ENCODE measurements at regions not wholly inside any gene's neighbourhood (a gene's known extent, or its start where the extent isn't known, plus 50 kb on each side); places are given as distances from the start of the nearest gene placed in this dataset.
"Not testable (repeated sequence)": the region's sequence is repeated elsewhere in the genome, so short reads cannot be mapped to it uniquely, and the experiment has no call there.

DNA sequence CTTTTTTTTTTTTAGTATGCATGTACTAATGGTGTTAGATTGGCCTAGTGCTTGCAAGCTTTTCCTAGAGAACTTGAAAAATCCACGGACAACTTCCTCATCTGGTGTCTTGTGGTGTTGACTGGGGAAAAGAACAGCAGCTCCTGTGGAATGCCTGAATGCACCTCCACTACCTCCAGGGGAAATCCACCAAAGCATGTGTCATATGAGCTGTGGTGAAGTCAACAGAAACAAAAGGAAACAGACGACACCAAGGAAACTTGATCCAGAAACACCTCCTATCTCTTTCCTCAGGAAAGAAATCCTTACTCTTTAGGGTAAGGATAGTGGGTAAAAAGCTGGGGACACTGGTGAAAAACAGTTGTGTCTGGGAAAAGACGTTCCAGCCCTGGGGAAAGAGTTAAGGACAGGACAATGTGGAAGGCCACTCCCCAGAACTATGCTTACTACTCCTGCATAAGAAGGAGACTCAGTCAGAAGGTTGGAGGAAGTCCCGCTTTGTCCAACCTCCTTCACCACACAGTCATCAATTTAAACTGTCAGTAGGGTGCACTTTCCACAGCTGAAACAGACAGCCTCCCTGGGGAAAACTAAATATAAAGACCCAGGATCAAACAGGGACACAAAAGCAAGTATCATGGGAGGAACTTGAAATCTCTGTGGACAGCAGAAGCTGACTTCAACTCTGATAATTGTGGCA is 468.8 kb downstream of the TMEM121 start:
- DNase-seq: not testable (repeated sequence)

DNA sequence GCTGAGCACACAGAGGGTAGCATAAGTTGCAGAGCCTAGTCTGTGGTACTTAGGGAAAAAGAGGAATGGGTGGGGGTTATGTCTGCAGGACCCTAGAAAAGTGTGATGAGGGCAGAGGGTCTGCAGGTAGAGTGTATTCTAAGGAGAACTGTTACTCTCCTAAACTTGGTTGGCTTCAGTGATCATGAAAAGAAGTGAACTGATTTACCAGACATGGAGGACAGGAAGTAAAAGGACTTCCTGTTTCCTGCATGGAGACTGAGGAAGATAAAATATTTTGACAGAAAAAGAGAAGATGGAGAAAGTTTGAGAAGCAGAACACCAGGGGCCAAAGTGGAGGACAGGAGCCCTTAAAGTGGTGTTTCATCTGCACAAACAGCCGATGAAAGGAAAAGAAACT is 472.2 kb downstream of the TMEM121 start:
- not testable (repeated sequence) for DNase-seq

DNA sequence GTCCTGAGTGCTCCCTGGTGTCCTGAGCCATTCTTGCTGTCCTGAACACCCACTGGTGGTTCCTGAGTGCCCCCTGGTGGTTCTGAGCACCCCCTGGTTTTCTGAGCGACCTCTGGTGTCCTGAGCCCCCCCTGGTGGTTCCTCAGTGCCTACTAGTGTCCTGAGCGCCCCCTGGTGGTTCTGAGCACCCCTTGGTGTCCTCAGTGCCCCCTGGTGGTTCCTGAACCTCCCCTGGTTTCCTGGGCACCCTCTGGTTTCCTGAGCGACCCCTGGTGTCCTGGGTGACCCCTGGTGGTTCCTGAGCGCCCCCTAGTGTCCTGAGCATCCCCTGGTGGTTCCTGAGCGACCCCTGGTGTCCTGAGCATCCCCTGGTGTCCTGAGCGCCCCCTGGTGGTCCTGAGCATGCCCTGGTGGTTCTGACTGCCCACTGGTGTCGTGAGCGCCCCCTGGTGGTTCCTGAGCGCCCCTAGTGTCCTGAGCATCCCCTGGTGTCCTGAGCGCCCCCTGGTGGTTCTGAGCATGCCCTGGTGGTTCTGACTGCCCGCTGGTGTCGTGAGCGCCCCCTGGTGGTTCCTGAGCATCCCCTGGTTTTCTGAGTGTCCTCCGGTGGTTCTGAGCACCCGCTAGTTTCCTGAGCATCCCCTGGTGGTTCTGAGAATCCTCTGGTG is 473.1 kb downstream of the TMEM121 start:
- peak; percentile 94 for DNase-seq

DNA sequence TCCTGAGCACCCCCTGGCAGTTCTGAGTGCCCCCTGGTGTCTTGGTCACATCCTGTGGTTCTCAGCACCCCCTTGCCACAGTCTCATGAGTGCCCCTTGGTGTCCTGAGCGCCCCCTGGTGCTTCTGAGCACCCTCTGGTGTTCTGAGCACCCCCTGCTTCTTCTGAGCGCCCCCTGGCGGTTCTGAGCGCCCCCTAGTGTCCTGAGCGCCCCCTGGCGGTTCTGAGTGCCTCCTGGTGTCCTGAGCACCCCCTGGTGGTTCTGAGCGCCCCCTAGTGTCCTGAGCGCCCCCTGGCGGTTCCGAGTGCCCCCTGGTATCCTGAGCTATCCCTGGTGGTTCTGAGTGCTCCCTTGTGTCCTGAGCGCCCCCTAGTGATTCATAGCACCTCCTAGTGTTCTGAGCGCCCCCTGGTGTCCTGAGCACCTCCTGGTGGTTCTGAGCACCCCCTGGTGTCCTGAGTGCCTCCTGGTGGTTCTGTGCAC is 473.7 kb downstream of the TMEM121 start:
- not testable (repeated sequence) for DNase-seq

DNA sequence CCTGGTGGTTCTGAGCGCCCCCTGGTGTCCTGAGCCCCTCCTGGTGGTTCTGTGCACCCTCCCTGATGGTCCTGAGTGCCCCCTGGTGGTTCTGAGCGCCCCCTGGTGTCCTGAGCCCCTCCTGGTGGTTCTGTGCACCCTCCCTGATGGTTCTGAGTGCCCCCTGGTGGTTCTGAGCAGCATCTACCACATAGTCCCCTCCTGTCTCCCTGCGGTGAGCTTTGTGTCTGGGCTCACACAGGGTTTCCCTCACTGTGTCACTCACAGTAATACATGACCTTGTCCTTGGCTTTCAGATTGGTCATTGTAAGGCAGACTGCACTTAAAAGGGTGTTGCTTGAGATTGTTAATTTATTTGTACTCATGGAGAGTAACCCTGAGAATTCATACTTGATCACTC is 474.9 kb downstream of the TMEM121 start:
- not testable (repeated sequence) for DNase-seq

DNA sequence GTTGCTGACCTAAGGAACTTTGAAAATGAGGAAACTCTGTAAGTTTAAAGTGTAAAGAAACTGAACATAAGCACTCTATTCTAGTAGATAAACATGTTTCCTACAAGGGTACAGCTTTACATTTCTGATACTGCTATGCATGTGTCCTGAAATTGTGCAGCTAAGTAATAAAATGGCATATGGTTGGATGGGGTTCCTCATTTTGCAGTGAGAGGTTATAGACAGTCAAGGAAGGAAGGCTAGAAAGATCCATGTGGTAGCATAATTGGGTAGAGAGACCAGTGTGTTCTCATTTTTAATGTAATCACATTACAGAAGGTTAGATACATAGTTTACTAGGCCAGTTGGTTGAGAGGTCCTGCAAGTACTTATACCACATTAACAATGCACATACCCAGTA is 477.0 kb downstream of the TMEM121 start:
- DNase-seq: peak; percentile 22

DNA sequence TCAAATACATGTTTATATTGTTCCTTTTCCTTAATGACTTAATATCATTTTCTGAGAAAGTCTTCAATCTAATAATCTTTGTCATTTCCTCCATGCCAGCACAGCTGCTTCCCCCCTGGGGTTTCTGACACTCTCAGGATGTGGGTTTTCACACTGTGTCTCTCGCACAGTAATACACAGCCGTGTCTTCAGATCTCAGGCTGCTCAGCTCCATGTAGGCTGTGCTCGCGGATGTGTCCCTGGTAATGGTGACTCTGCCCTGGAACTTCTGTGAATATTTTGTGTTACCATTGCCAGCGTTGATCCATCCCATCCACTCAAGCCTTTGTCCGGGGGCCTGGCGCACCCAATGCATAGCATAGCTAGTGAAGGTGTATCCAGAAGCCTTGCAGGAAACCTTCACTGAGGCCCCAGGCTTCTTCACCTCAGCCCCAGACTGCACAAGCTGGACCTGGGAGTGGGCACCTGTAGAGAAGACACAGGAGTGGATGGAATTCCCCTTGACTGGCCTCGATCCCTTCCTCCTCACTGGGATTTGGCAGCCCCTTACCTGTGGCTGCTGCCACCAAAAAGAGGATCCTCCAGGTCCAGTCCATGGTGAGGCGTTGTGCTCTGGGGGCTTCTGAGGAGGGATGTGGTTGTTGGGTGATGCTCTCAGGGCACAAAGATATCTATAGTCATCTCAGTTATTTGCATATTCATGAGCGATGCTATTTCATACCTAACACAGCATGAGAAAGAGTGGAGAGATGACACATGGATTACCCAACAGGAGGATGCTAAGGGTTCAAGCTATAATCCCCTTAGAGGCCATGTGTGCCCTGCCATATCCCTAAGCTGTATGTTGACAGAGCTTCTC is 478.8 kb downstream of the TMEM121 start:
- not testable (repeated sequence) for DNase-seq

DNA sequence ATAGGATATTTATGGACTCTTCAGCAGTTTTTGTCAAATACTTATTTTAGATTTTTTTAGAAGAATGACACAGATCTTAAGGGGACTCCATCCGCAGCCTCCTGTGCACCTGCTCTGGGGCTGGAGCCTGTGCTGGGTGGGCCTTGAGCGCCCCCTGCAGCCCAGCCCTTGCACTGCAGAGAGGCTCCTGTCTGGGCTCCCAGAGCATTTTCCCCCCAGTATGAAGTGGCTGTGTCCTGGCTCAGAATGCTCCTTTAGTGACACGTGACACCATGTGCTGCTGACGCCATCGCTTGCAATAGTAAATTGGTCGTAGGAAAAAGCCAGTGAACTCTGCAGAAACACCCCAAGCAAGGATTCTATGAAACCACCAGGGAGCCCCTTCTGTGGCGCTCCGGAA is 479.7 kb downstream of the TMEM121 start:
- peak; percentile 61 for DNase-seq

DNA sequence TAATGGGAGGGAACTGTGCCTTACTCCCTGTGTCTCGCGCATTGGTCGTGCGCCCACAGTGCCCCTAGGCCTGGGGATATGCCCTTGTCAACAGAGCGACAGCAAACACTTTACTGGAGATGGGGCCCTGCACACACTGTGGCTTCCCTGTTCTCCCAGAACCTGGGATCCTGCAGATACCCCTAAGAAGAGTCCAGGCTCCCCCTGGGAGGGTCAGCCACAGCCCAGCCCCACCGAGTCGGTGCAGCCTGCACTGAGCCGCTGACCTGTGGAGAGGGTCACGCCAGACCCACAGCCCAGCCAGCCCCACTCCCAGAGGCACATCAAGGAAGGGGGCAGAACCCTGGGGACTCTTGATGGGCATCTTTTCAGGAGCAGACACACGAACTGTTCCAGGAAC is 480.3 kb downstream of the TMEM121 start:
- not testable (repeated sequence) for DNase-seq

DNA sequence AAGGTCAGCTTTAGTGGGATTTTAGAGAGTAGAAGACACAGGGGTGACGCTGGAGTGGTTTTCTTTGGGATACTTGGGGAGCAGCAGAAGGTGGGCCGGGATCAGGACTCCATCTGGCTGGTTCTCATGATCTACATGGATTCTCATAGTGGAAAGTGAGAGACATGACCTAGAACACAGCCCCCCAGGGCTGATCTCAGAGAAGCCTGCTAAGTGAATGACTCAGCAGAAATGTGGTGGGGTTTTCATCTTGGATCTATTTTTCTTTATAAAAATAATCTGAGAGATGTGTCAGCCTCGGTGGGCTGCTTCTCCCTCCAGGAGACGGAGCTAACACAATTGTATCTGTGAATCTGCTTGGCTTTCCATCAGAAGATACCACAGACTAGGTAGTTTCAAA is 484.4 kb downstream of the TMEM121 start:
- no peak for DNase-seq

DNA sequence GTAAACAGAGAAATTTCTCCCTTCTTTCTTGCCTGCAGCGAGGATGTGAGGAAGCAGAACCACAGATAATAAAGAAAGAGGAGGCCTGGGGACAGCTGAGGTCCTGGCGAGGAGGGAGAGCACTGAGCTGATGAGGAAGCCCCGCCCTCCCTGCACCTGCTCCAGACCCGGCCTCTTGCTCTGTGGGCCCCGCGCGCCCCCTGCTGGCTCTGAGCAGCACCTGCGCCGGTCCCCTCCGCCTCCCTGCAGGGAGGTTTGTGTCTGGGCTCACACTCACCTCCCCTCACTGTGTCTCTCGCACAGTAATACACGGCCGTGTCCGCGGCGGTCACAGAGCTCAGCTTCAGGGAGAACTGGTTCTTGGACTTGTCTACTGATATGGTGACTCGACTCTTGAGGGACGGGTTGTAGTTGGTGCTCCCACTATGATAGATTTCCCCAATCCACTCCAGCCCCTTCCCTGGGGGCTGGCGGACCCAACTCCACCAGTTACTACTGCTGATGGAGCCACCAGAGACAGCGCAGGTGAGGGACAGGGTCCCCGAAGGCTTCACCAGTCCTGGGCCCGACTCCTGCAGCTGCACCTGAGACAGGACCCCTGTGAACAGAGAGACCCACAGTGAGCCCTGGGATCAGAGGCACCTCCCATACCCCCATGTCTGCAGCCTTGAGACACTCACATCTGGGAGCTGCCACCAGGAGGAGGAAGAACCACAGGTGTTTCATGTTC is 485.4 kb downstream of the TMEM121 start:
- DNase-seq: peak; percentile 84

DNA sequence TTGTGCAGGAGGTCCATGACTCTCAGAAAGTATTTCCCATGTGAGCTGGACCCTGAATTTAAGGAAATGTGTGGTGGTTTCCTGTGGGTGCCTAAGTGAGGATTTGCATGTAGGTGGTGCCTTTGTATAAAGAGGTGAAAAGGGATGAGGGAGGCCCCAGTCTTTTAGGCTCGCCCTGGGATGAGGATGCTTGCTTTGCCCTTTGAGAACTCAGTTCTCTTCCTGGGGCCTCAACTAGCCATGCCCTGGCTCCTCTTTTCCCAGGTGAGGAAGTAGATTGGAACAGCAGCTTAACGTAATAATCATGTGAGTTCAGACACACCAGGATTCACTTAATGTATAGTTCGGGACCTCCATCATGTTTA is 486.0 kb downstream of the TMEM121 start:
- DNase-seq: not testable (repeated sequence)

DNA sequence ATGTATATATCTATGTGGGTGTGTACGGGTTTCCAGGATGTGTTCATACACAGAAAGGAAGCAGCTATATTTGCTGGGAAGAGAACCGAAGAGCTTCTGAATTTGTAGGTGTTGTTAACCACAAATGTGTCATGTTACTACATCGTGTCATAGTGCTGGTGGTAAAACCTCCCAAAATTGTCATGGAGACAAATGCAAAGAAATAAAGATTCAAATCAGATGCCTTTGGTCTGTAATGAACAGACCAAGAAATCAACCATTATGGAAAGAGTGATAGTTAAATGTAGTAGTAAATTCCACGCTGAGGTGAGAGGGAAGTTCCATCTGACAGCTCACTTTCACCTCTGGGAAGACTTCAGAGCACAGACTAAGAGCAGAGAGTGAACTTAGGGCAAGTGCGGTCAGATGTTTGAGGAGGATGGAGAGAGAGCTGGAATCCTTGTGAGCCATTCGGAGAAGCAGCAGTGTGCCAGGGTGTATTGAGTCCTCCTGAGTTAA is 487.5 kb downstream of the TMEM121 start:
- DNase-seq: no peak

DNA sequence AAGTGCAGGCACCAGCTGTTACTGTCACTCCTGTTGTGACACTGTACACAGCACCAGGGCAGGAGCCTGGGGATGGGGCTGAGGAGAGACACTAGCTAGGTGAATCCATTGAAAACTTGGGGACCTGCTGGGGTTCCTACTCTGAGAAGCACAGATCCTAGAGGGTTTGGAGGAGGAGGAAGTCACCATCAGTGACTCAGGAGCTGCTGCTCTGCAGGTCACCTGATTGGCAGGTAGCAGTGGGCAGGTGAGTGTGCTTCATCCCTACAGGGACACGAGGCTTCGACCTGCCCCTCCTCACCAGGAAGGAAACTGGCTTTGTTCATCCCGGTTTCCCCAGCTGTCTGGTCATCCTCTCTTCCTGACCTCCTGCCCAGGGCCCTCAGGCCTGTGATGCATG is 491.6 kb downstream of the TMEM121 start:
- DNase-seq: not testable (repeated sequence)

DNA sequence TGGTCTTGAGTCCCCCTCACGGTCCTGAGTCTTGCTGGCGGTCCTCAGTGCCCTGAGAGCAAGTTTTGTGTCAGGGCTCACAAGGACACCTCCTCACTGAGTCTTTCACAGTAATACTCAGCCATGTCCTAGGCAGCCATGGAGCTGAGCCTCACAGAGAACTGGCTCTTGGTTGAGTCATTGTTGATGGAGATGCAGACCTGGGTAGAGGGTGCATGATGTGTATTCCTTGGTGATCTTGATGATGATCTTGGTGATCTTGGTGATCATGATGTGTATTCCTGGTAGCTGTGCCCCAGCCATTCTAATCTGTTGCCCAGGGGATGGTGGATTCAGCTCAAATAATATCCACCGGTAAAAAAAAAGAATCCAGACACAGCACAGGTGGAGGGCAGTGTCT is 495.4 kb downstream of the TMEM121 start:
- no peak for DNase-seq

DNA sequence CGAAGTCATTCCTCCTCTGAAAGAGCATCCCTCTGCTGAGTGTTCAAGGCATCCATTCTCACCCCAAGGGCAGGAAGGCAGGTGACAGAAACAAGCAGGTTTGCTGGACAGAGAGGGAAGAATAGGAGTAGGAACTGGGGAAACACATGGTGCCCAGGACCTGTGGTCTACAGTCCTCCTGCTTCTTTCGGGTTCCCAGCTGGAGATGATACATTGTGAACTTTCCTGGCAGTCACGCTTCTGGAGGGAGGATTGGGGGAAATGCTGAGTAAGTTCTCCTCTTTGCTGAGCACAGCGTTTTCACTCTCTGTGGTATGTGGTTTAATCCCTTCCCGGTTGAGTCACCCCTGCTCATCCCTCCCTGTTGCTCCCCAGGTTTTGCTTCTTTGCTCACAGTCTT is 496.3 kb downstream of the TMEM121 start:
- DNase-seq: not testable (repeated sequence)

DNA sequence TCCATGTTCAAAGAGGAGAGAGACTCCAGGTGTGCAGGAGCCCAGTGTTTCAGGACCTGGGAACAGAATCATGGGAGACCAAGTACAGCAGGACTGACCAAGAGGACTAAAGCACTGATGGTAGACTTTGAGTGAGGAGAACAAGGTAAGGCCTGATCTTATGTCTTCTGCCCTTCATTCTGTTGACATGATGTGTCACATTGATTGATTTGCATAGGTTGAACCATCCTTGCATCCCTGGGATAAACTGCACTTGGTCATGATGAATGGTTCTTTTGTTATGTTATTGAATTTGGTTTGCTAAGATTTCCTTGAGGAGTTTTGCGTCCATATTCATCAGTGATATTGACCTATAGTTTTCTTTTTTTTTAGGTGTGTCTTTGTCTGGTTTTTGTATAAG is 497.0 kb downstream of the TMEM121 start:
- DNase-seq: no peak

DNA sequence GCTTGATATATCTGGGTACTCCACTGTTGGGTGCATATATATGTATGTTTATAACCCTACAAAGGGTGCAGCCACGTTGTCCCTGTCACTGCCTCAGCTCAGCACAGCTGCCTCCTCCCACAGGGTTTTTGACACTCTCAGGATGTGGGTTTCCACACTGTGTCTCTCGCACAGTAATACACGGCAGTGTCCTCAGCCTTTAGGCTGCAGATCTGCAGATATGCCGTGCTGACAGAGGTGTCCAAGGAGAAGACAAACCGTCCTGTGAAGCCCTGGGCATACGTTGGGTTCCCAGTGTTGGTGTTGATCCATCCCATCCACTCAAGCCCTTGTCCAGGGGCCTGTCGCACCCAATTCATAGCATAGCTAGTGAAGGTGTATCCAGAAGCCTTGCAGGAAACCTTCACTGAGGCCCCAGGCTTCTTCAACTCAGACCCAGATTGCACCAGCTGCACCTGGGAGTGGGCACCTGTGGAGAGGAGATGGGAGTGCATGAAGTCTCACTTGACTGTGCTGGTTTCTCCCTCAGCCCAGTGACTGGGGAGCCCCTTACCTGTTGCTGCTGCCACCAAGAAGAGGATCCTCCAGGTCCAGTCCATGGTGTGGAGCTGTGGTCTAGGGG is 498.7 kb downstream of the TMEM121 start:
- no peak for DNase-seq

DNA sequence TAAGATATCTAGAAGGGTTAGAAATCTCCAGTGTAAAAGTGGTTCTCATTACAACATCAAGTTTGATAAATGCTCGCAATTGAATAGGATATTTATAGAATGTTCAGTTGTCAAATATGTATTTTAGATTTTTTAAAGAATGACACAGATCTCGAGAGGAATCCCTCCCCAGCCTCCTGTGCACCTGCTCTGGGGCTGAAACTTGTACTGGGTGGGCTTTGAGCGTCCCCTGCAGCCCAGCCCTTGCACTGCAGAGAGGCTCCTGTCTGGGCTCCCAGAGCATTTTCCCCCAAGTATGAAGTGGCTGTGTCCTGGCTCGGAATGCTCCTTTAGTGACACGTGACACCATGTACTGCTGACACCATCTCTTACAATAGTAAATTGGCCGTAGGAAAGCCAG is 499.6 kb downstream of the TMEM121 start:
- DNase-seq: no peak

DNA sequence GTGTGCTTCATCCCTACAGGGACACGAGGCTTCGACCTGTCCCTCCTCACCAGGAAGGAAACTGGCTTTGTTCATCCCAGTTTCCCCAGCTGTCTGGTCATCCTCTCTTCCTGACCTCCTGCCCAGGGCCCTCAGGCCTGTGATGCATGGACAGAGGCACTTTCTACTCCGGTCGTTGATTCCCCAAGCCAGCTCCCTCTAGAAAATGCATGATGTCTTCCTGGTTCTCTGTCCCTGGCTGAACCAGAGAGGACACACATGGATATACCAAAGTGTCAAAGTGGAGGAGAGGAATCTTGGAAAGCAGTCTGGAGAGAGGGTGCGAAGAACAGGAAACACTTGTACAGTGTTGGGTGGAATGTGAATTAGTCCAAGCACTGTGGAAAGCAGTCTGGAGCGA is 501.4 kb downstream of the TMEM121 start:
- not testable (repeated sequence) for DNase-seq

DNA sequence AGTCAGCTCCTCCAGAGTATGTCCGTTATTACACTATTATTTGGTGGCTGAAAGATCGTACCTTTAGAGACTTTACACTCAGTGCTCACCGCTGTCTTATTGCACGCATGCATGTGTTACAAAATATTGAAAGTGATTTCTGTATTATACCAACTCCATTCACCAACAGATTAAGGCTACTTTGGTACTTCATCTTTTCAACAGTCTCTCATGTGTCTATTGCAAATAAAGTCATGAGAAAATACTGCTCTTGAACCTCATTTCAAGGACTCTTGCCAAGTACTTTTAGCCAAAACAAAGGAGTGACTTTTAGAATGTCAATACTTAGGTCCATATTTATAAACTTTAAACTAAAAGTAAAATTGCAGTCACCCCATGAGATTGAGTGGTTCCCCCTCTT is 503.6 kb downstream of the TMEM121 start:
- no peak for DNase-seq

DNA sequence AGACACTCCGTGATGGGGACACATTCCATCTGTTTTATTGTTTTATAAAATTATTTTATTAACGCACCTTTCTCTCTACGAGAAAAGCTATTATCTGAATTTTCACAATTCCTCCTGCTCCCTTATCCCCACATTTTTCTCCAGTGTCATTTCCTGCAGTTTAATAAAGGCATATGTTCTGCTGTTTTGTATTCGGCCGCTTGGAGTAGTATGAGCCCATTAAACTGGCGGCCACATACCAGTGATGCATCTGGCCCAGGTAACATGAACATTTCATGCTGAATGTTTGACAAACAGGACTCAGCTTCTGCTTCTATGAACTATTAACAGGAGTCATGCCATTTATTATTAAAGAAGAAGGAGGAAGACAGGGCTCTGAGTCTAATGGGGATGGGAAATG is 511.0 kb downstream of the TMEM121 start:
- DNase-seq: no peak
